ENCODE measurements at regions not wholly inside any gene's neighbourhood (a gene's known extent, or its start where the extent isn't known, plus 50 kb on each side); places are given as distances from the start of the nearest gene placed in this dataset.
"Not testable (repeated sequence)": the region's sequence is repeated elsewhere in the genome, so short reads cannot be mapped to it uniquely, and the experiment has no call there.

DNA sequence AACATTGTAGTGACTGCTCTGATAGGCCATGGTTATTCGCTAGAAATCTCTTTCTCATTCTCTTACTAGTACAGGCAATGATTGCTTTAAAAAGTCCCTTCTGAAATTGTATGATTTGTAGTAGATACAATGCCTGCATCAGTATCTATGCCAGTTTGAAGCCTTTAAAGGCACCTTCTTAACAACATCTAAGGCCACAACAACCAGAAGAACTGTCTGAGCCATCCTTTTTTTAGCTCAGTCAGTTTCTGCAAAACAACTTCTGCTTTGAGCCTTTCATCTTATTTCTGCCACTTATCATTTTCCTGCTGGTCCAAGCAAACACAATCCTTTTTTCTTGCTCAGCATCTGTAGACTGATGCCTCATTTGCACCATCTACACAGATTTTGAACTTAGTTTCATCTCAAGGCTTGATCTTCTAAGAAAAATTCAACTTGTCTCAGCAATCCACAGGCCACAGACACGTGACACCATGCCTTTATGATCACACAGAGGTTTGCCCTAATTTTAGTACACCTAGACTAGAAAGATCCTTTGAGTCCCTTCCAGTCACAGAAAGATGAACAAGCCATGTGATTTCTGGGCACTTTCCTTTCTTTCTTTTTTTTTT, 106.1 kb downstream of the DDX11 start:
- TF ChIP-seq, protein P1, sequence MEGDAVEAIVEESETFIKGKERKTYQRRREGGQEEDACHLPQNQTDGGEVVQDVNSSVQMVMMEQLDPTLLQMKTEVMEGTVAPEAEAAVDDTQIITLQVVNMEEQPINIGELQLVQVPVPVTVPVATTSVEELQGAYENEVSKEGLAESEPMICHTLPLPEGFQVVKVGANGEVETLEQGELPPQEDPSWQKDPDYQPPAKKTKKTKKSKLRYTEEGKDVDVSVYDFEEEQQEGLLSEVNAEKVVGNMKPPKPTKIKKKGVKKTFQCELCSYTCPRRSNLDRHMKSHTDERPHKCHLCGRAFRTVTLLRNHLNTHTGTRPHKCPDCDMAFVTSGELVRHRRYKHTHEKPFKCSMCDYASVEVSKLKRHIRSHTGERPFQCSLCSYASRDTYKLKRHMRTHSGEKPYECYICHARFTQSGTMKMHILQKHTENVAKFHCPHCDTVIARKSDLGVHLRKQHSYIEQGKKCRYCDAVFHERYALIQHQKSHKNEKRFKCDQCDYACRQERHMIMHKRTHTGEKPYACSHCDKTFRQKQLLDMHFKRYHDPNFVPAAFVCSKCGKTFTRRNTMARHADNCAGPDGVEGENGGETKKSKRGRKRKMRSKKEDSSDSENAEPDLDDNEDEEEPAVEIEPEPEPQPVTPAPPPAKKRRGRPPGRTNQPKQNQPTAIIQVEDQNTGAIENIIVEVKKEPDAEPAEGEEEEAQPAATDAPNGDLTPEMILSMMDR (IDR thresholded peaks at IDR 0.05; ENCODE audit: low read length), result not testable (repeated sequence)
- not testable (repeated sequence) for TF ChIP-seq EZH2 (optimal IDR thresholded peaks at IDR 0.05; ENCODE audit: low read depth, low read length)

All from MM.1S (cell line).